Right cardiac atrium (tissue), 5 donors: ENCODE measurements at regions not wholly inside any gene's neighbourhood (a gene's known extent, or its start where the extent isn't known, plus 50 kb on each side); places are given as distances from the start of the nearest gene placed in this dataset.
A peak's percentile ranks its signal among the peaks of the same experiment; 100 is the strongest.

ENCODE experiments used
- ATAC-seq, 2 donors: fragments of 200-7000 bp; cut with Tn5 transposase; one replicate each; pipeline versions ENCODE4 v1.8.0 to v1.9.1; 2020; ENCODE audit warnings: moderate library complexity in 2 of 2, mild to moderate bottlenecking in 1 of 2
- DNase-seq, 3 donors: peaks; one replicate each; pipeline ENCODE4 v3.0.0-alpha.2; 2020
- H3K27ac ChIP-seq: one replicate; pipeline ENCODE4 v1.5.1; 2013; ENCODE audit warnings: mild to moderate bottlenecking, low read length, control low read depth, moderate library complexity
- H3K27me3 ChIP-seq: one replicate; pipeline ENCODE4 v1.6.1; 2013; ENCODE audit not compliant: control insufficient read depth, insufficient read depth
- H3K4me1 ChIP-seq: one replicate; pipeline ENCODE4 v1.6.1; 2013; ENCODE audit warnings: low read length; ENCODE audit not compliant: control insufficient read depth, insufficient read depth
- H3K4me3 ChIP-seq: one replicate; pipeline ENCODE4 v1.5.1; 2013; ENCODE audit warnings: low read length, control low read depth
- H3K9me3 ChIP-seq: one replicate; pipeline ENCODE4 v1.6.1; 2013; ENCODE audit warnings: low read length; ENCODE audit not compliant: control insufficient read depth
- WGBS: extraction: QIAGEN DNeasy Blood & Tissue Kit; methylation state at CpG from one replicate; pipeline ENCODE4 v1.1.7; 2013; 5-methylcytosine and 5-hydroxymethylcytosine counted together
- intact Hi-C, 4 donors: fragments of 100-400 bp; cut with DNase I; formaldehyde crosslinking; loops; one replicate each; pipeline versions ENCODE4 v1.11.0 to v1.14.0; 2022 to 2023
- donor health status: healthy with polysubstance abuse.
- donor health status: DM: no; HTN: yes; CAD: no.
- donor health status: DM: no; HTN: no; CAD: no.
- donor health status: DM: no; HTN: yes; CAD: no; lungs with severe emphysema.
- donor health status: DM: yes; HTN: yes; CAD: no.

DNA sequence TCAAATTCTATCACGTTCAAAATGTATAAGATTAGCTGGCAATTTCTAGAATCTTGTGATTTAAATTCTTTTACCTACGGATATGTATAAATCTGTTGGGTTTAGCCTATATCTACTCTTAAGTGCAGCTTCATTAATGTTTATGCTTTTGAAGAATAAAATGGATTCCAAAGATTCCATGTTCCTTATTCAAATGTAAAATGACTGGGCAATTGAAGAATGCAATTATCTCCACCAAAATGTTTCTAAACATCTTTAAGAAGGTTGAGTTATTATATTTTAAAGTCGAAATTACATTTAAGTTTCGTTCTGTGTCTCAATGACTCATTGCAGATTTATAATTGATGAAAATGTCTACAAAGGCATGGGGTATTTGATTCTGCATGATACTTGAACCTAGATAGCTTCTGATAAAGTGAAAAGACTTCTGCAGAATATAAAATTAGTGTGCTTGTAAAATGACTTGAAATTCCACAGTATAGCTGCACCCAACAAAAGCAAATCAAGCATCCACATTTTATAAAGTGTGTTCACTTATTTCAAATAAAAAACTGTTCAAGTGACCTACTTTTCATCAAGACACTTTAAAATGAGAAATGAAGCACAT is 697.0 kb upstream of the PCDH15 start:
- Histone ChIP-seq H3K27ac (no peak overlapping the region), H3K27me3 (no peaks in the 10 kb centered on the region), H3K9me3 (no peaks in the 10 kb centered on the region), H3K4me1 (no peaks in the 10 kb centered on the region), H3K4me3 (no peak overlapping the region)
- no peak for DNase-seq
- intact Hi-C loops, result loop anchor here in 1 of 4 donors (10.0 kb wide), 1 partner anchor 413 kb away; no protein-coding TSS in a partner anchor
- ATAC-seq, result no peak
- WGBS, result 71% methylated on average over 4 of the region's 4 CpGs

DNA sequence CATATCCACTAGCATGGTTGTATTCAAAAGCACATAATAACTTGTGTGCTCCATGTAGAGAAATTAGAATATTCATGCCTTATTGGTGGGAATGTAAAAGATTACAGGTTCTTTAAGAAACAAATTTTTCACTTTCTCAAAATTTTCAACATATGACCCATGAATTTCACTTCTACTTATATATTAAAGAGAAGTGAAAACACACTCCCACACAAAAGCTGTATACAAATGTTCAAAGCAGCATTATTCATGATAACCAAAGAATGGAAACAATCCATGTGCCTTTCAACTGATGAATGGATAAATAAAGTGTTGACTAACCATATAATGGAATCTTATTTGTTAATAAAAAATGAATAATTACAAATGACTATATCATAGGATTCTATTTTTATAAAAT is 694.5 kb upstream of the PCDH15 start:
- Histone ChIP-seq H3K9me3 (no peaks in the 10 kb centered on the region), H3K27me3 (no peaks in the 10 kb centered on the region), H3K27ac (no peak overlapping the region), H3K4me3 (no peak overlapping the region), H3K4me1 (no peaks in the 10 kb centered on the region)
- DNase-seq (no peak), ATAC-seq (no peak)
- intact Hi-C loops, result loop anchor here in 1 of 4 donors (10.0 kb wide), 1 partner anchor 411 kb away; no protein-coding TSS in a partner anchor

DNA sequence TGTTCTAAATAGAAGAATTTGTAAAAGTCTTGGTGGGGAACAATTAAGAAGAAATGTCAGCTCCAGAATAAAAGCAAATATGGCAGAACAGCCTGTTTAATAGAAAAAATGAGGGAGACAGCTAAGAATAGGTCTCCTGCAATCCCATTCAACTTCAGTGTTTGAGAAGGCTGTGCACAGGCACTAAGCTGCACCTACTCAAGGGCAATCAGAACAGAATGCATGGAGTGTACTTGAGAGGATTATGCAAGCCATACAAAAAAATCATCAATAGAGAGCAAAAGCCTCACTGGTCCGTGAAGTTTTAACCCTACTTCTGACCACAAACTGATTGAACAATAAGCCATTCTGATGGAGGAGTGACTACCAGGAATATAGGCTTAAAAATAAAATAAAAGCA is 690.7 kb upstream of the PCDH15 start:
- H3K4me1 ChIP-seq, result no peaks in the 10 kb centered on the region
- DNase-seq (no peak), ATAC-seq (no peak)
- H3K27ac ChIP-seq, result no peak overlapping the region
- no peaks in the 10 kb centered on the region for H3K27me3 ChIP-seq
- intact Hi-C loops, result loop anchor here in 1 of 4 donors (10.0 kb wide), 1 partner anchor 407 kb away; no protein-coding TSS in a partner anchor
- no peak overlapping the region for H3K4me3 ChIP-seq
- H3K9me3 ChIP-seq, result no peaks in the 10 kb centered on the region
- 78% methylated on average over 1 of the region's 1 CpG for WGBS

DNA sequence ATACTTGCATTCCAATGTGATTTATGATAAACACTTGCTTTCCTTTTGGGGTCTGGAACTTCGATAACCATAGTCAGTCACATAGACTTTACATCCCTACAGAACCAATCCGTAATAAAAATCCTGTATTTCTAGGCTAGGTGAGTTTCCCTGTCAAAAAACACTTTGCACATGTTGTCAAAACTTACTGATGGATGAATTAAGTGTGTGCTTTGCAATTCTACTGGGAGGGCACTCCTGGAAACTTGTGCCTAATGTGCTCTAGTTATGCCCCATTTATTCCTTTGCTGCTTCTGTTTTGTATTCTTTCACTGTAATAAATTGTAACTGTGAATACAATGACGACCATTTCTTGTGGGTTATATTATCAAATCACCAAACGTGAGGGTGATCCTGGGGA is 684.8 kb upstream of the PCDH15 start:
- H3K9me3 ChIP-seq, result no peaks in the 10 kb centered on the region
- H3K4me3 ChIP-seq, result no peak overlapping the region
- H3K27ac ChIP-seq, result no peak overlapping the region
- H3K4me1 ChIP-seq, result no peaks in the 10 kb centered on the region
- DNase-seq (no peak), ATAC-seq (no peak)
- 75% methylated on average over 4 of the region's 4 CpGs for WGBS
- H3K27me3 ChIP-seq, result no peaks in the 10 kb centered on the region
- intact Hi-C loops, result no loop called here

DNA sequence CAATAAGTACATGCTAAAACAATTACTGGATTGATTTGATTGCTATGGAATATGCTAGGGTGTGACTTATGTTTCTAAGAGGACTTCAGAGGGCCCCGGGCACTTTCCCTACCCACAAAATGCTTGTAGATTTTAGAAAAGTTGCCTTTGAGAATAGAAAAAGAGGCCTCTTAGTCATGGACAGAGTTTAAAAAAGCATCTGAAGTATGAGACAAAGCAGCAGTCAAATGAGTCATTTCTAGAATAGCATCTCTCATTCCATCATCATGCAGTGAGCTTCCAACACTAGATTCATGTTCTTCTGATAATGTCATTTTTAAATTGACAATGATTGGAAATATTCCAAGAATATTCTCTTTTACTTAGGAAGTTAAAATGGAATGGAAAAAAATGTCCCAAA is 675.1 kb upstream of the PCDH15 start:
- intact Hi-C loops, result no loop called here
- Histone ChIP-seq H3K4me1 (no peaks in the 10 kb centered on the region), H3K27ac (no peak overlapping the region), H3K27me3 (no peaks in the 10 kb centered on the region), H3K4me3 (no peak overlapping the region), H3K9me3 (no peaks in the 10 kb centered on the region)
- WGBS, result 85% methylated on average over 1 of the region's 1 CpG
- no peak for ATAC-seq
- DNase-seq, result no peak

DNA sequence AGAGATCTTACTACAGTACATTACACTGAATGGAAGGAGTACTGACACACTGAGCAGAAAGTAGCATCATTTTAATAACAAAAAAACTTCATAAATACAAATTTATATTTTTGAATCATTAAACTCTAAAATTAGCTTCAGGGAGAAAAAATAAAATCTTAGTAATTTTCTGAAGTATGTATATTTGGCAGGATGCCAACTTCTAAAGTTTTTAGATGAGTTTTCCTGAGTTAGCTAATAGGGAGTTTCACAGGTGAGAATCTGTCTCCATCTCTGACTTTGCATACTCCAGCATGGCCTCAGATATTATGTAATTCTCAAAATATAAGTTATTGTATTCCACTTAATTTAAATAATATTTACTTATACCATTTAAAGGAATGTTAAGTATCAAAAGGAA is 673.2 kb upstream of the PCDH15 start:
- Histone ChIP-seq H3K9me3 (no peaks in the 10 kb centered on the region), H3K27me3 (no peaks in the 10 kb centered on the region), H3K4me3 (no peak overlapping the region), H3K27ac (no peak overlapping the region), H3K4me1 (no peaks in the 10 kb centered on the region)
- DNase-seq, result no peak
- no peak for ATAC-seq
- intact Hi-C loops, result no loop called here

DNA sequence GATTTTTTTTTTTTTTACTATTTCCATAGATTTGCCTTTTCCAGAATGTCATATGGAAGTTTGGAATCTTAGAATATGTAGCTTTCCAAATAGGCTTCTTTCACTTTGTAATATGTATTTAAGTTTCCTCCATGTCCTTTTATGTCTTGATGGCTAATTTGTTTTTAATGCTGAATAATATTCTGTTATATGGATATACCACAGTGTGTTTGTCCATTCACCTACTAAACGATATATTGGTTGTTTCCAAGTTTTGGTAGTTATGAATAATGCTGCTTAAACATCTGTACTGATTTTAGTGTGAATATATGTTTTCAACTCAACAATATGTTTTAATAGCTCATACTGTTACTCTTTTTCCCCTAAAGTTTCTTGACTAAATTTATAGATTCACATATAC is 669.8 kb upstream of the PCDH15 start:
- 88% methylated on average over 1 of the region's 1 CpG for WGBS
- DNase-seq (no peak), ATAC-seq (no peak)
- Histone ChIP-seq H3K9me3 (no peaks in the 10 kb centered on the region), H3K4me1 (no peaks in the 10 kb centered on the region), H3K27me3 (no peaks in the 10 kb centered on the region), H3K4me3 (no peak overlapping the region), H3K27ac (no peak overlapping the region)
- intact Hi-C loops, result no loop called here

DNA sequence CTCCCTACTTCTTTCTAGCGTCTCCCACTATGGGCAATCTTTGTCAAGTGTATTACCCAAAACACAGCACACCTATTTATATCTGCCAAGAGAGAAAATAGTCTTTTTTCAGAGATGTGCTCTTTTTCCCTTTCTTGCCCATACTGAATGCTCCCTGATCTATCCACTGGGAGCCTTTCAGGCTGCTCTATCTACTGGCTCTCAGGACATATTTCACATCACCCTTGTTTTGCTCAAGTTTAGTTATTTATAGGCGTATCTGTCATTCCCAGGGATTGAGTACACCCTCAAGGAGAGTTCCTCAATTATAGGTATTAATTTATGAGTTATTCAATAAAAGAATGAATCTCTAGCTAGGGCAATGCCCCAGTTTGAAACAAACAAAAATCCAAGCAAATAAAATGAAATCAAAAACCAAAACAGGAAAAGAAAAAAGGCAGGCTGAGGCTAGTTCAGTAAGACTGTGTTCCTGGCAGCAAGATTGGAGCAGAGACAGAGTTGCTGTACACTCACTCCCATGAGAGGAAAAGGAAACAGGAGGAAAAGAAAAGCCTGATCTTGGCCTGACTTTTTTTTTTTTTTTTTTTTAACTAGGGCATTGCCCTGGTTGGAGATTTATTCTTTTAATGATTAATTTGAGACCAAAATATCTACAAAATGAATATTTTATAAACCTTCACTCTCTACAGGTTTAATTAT is 665.9 kb upstream of the PCDH15 start:
- Histone ChIP-seq H3K9me3 (no peaks in the 10 kb centered on the region), H3K4me3 (peak overlapping the region; percentile 28), H3K4me1 (no peaks in the 10 kb centered on the region), H3K27ac (no peak overlapping the region), H3K27me3 (no peaks in the 10 kb centered on the region)
- ATAC-seq, result peak; percentile 94 to 97
- no peak for DNase-seq
- intact Hi-C loops, result no loop called here
- 36% methylated on average over 2 of the region's 2 CpGs for WGBS

DNA sequence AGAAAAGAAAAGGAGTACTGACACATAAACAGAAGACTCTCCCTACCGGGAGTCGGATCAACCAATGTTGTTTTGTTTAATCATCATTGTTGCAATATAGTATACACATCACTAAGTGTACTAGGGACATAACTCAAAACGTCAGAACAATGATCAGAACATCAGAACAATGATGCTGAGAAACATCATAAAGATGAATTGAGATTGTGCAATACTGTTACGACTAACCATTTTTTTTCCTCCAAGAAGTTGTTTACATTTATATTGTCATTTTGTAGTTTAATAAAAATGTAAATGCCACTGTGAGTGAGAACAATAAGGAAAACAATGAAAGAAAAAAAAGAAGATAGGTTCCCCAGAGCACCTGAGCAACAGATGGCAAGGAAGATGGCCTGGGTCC is 663.1 kb upstream of the PCDH15 start:
- Histone ChIP-seq H3K27me3 (no peaks in the 10 kb centered on the region), H3K4me1 (no peaks in the 10 kb centered on the region), H3K4me3 (no peak overlapping the region), H3K27ac (no peak overlapping the region), H3K9me3 (no peaks in the 10 kb centered on the region)
- intact Hi-C loops, result no loop called here
- DNase-seq (no peak), ATAC-seq (no peak)
- 87% methylated on average over 4 of the region's 4 CpGs for WGBS

DNA sequence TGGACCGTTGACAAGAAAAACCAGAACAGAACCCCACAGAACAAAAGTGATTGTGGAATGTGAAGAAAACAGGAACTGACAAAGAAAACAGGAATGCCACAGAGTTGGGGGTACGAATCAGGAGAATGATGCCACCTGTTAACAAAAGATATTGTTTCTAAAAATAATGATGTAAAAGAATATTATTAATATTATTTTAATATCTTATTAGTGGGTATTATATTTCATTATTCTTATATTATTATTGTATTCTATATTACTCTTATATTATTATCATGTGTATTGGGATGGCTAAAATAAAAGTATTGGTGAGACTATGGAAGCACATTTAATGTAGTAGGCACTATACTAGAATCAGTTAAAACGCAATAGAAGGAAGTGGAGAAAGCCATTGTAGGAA is 659.0 kb upstream of the PCDH15 start:
- intact Hi-C loops, result no loop called here
- Histone ChIP-seq H3K9me3 (no peaks in the 10 kb centered on the region), H3K27me3 (no peaks in the 10 kb centered on the region), H3K27ac (no peak overlapping the region), H3K4me1 (no peaks in the 10 kb centered on the region), H3K4me3 (no peak overlapping the region)
- no peak for ATAC-seq
- WGBS, result 77% methylated on average over 3 of the region's 3 CpGs
- no peak for DNase-seq

DNA sequence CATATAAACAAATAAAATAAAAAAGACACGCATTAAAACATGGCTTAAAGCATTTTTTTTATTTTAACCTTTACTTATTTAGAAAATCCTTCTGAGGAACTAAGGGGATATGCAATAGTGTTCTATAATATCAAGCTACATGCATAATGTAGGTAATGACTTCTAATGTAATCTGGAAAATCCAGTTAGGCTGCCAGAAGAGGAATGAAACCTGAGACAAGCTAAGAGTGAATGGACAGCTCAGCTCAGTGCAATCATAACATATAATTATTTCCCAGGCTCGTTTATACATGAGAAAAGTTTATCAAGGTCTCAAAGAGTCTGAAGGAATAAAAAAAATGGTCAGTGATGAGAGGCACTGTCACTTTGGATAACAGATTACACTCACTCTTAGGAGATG is 649.0 kb upstream of the PCDH15 start:
- WGBS, result 54% methylated on average over 2 of the region's 2 CpGs
- ATAC-seq, result no peak
- Histone ChIP-seq H3K4me3 (no peak overlapping the region), H3K4me1 (no peaks in the 10 kb centered on the region), H3K27me3 (no peaks in the 10 kb centered on the region), H3K27ac (no peak overlapping the region), H3K9me3 (no peaks in the 10 kb centered on the region)
- DNase-seq, result no peak
- intact Hi-C loops, result no loop called here
